GM21529 (cell line): ENCODE measurements at regions not wholly inside any gene's neighbourhood (a gene's known extent, or its start where the extent isn't known, plus 50 kb on each side); places are given as distances from the start of the nearest gene placed in this dataset.
"Not testable (repeated sequence)": the region's sequence is repeated elsewhere in the genome, so short reads cannot be mapped to it uniquely, and the experiment has no call there.

ENCODE experiments used
- ATAC-seq: cut with Tn5 transposase; IDR thresholded peaks from one replicate; pipeline ENCODE4 v1.9.1; 2021; ENCODE audit not compliant: unreplicated experiment

GRCh38 chr2:113386780-113387433, 50.6 kb upstream of the ZNG1B start:
- not testable (repeated sequence) for ATAC-seq

DNA sequence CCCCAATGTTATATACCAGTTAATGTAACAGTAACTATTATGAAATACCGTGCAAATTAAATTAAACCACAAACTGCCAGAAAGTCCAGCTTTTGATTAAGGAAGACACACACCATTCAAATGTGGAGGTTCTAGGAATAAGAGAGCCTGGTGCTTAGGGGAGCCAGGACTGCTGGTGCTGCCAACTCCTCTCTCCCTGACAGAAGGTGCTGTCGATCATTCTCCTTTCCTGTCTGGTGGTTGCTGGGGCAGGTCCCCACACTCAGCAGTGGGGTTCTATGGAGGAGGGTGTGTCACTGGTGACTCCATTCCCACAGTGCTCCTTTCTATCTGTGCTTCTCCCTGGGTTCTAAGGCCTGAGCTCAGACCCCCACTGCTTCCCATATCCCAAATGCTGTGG, 57.9 kb upstream of the ZNG1B start:
- ATAC-seq = not testable (repeated sequence)

DNA sequence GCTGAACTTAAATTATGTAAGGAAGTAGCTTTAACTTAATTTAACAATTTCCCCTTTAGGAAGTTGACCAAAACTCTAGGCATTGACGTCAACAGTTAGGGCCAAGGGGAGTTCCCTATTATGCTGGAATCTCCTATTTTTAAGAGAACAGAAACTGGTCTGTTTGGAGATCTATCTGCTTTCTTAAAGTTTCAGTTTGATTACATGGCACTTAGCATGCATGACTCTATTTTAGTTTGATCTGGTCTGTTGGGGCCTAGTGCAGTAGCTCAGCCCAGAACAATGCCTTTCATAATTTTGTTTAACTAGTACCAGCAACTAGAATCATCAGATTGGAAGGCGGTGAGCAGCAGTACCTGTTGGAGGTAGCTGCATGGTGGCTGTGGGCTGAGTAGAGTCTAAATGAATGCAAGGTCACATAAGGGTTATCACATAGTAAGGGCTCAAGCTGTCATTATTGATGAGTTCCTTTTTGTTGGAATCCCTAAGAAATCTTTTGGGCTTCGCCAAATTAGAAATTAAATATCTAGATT, 60.5 kb upstream of the ZNG1B start:
- peak; percentile 95 for ATAC-seq

DNA sequence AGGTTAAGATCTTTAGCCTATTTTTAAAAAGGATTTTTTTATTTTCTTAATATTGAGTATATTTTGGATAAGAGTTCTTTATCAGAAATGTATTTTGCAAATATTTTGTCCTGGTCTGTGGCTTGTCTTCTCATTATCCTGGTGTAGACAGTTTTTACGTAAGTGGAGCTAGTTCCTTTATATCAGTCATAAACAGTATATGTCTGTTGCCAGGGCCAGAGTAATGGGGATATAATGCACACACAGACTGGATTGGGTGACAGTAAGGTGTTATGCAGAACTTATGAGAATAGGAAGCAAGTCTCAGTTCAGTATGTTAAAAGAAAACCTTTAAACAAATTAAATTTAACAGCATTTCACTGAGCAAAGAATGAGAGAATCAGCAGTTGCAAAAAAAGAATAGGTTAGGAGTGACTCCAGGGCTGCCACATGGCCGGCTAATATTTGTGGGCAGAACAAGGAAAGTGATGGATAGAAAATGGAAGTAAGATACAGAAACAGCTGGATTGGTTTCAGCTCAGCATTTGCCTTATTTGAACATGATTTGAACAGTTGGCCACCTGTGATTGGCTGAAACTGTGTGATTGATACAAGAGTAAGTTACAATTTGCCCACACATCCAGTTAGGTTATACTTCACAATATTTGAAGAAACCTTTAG, 61.1 kb upstream of the ZNG1B start:
- peak; percentile 47 for ATAC-seq

DNA sequence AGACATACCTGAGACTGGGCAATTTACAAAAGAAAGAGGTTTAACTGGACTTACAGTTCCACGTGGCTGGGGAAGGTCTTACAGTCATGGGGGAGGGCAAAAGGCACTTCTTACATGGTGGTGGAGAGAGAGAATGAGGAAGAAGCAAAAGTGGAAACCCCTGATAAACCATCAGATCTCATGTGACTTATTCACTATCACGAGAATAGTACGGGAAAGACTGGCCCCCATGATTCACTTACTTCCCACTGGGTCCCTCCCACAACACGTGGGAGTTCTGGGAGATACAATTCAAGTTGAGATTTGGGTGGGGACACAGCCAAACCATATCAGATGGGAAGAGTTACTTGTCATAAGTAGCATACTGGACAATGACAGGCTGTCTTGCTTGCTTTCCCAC, 62.6 kb upstream of the ZNG1B start:
- ATAC-seq = not testable (repeated sequence)

DNA sequence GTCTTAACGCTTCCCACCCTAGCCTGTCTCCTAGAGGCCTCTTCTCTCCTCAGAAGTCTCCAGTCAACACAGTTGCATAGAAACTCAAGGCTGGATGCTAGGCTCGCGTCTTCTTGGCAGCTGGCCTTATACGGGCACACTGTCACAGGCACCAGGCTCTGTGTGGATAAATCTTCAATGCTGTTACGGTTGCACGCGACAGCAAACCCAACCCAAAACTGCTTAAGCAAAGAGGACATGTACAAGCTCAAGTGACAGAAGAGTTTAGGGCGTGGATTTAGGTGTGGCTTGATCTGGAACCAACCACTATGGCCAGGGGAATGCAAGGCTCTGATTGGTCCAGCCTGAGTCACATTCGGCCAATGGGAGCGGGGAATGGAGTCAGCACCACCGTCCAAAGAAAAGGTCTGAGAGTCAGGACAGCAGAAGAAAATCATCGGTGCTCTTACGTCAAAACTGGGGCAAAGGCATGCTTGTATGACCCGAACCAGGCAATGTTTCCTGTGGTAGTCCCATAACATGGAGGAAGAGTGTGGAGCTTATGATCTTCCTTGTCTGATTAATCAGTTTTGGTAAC, 65.1 kb upstream of the ZNG1B start:
- ATAC-seq = not testable (repeated sequence)

DNA sequence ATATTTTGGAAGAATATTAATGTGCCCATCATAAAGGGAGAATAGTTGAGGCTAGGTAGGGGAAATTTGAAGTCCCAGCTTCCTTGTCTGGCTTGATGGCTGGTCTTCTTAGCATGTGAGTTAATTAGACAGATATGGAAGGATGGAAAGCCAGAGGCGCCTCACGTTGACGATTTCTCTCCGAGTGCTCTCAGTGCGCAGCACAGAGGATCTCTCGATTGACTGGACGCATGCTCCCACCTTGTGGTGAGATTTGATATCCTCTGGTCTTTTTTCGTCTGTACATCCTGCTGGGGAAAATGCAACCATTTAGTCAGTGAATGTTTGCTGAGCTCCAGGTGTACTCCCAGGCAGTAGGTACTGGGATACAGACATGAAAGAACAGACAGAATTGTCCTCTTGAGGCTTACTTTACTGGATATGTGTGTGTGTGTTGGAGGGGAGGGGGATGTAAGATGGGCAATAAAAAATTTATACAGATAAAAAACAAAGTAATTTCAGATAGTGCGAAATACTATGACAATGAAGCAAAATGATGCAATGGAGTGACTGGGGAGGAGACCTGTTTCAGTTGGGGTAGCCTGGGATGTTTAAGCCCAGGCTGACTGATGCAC, 66.9 kb upstream of the ZNG1B start:
- ATAC-seq = peak; percentile 83

GRCh38 chr2:113370030-113370429, 67.5 kb upstream of the ZNG1B start:
- ATAC-seq = no peak

DNA sequence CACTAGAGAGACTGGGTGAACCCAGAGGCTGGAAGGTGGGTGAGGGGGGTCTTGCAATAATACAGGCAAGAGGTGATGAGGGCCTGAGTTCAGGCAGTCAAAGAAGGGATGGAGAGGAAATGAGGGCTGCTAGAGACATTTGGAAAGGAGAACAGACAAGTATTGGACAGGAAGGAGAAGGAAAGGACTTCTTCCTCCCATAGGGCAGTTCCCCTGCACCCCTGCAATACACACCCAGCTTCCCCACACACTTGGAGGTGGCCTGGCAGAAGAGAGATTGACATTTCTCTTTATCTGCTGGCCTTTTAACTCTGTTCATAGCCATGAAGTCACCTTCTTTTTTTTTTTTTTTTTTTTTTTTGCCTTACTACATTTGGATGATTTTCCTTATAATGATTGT, 68.9 kb upstream of the ZNG1B start:
- ATAC-seq = not testable (repeated sequence)

GRCh38 chr2:113366821-113367220, 70.7 kb upstream of the ZNG1B start:
- not testable (repeated sequence) for ATAC-seq

GRCh38 chr2:113365791-113366190, 71.7 kb upstream of the ZNG1B start:
- ATAC-seq = not testable (repeated sequence)

- ATAC-seq = not testable (repeated sequence)
These were observed 72.2 kb upstream of the ZNG1B start for GRCh38 chr2:113365290-113365689.

DNA sequence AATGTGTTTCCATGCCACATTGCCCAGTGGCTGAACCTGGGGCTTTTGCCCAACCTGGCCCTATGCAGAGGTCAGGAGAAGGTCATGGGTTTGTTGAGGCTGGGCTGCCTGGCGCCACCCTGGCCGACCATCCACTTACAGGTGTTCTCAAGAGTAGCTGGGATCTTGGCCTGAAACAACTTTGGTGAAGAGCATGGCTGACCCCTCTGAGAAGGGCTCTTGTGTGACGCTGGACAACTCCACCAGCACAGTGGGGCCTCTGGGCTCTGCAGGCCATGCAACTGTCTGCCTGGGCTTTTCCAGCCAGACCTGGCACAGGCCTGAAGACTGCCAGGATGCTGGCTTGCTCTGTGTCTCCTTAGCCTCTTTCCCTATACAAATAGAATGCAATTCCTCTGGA, 76.4 kb upstream of the ZNG1B start:
- no peak for ATAC-seq

DNA sequence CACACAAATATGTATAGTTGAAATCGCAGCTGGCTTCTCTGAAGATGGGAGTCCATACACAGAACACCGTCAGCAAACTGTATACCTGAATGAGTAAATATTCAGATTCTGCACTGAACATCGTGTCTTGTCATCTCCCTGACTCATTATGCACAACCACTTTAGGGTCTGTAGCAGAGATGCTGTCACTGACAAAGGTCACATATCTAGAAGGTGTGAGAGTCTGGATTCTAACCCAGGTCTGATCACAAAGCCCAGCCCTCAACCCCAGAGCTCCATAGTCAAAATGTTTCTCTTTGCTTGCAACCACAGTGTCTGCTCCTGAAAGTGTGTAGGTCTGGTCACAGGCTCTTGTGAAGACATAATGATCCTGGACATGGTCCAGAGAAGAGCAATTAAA, 78.3 kb upstream of the PAX8 start:
- ATAC-seq = no peak

DNA sequence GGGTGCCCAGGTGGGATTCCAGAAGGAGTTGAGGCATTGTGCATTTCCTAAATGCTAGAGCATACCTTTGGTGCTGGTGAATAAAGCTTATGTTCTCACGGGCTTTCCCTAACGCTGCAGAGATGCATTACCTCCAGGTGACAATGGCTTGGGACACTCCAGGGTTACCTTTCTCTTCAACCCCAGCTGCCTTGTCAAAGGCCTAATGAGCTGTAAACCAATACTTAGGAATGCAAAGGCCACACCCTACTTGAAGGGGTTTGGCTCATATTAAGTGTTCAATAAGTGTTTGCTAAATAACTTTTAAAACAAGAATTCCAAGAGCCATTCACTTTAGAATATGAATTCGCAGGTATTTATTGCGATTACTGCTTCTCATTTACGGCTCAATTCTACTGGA, 77.6 kb upstream of the PAX8 start:
- ATAC-seq = not testable (repeated sequence)

DNA sequence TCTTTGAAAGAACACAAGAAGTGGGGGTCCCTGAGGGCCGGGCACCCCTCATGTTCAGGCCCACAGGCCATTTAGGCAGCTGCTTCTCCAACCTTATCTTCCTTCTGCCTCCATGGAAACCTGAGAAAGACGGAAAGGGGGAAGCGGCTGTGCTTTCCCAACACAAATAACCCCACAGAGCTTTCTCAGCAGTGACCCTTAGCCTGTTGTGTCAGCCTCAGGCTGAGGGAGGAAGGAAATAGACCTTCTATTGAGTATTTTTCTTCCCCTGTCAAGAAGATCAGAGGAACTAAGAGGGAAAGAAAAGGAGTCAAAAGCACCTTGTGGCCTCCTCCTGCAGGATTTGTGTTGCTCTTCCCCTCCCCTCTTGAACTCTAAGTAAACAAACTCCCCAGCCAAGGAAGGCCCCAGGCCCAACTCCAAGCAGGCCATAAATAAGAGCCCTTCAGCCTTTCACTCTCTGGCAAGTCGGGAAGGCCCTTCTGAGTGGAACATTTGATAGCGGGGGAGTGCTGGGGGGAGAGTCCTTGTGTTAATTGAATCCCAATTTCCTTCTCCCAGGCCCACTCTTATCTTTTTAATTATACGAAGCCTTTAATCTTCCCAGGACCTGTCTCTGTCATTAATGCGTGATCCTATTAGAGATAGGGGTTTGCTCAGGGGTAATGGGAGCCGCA, 76.8 kb upstream of the PAX8 start:
- ATAC-seq = not testable (repeated sequence)

- ATAC-seq = no peak
These were observed 72.9 kb upstream of the PAX8 start for GRCh38 chr2:113351375-113352355.

GRCh38 chr2:113343800-113344199, 65.1 kb upstream of the PAX8 start:
- ATAC-seq = not testable (repeated sequence)

DNA sequence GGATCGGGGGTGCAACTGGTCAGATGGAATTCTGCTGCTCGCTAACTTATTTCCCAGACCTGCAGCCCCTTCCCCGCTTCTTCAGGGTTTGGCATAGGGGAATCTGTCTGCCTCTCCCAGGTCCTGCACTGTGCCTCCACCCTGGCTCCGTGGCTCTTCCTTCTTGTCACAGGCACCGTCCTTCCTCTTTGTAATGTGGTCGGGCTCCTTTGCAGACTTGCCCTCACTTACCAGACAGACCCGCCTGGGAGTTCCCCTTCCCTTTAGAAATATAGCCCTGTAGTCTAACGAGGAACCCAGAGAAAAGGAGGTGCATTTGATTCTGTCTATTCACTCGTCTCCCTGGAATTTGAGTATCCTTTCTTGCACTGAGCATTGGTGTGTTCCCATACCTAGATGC, 63.9 kb upstream of the PAX8 start:
- ATAC-seq = no peak

GRCh38 chr2:113341870-113342253, 63.1 kb upstream of the PAX8 start:
- ATAC-seq = not testable (repeated sequence)
